H1 (cell line): ENCODE measurements at regions not wholly inside any gene's neighbourhood (a gene's known extent, or its start where the extent isn't known, plus 50 kb on each side); places are given as distances from the start of the nearest gene placed in this dataset.

Source experiments
- CTCF ChIA-PET: fragments of 300-600 bp; sonication (Branson Sonifier 250); formaldehyde crosslinking; loops from one replicate; lab custom pipeline; 2021; ENCODE audit not compliant: partially characterized antibody; lab: Charles Lee
- POLR2A ChIA-PET: fragments of 300-600 bp; sonication (Branson Sonifier 250); formaldehyde crosslinking; loops from one replicate; lab custom pipeline; 2021; ENCODE audit warnings: inconsistent platforms; ENCODE audit not compliant: partially characterized antibody; lab: Charles Lee
- DNase-seq, 2 experiments: peaks; one replicate each; pipeline versions ENCODE4 v3.0.0 to v3.0.0-alpha.2; 2010 to 2022; ENCODE audit warnings: low spot score in 2 of 2, low read depth in 1 of 2, mixed read lengths in 1 of 2
- FAIRE-seq: peaks from 2 replicates; lab custom pipeline; 2011; peaks lifted over from hg19 to GRCh38; lab: Jason Lieb, UNC
- H2AFZ ChIP-seq: 2 replicates; pipeline ENCODE4 v1.8.1; 2012; ENCODE audit warnings: low read length, inconsistent platforms
- H2AK5ac ChIP-seq: 2 replicates; pipeline ENCODE4 v1.6.1; 2013; ENCODE audit warnings: low read depth, low read length
- H2BK120ac ChIP-seq: replicated peaks from 2 replicates; pipeline ENCODE3; 2013; ENCODE audit warnings: low read depth, low read length, inconsistent platforms
- H2BK12ac ChIP-seq: 2 replicates; pipeline ENCODE4 v1.6.1; 2013; ENCODE audit warnings: low read depth, low read length
- H2BK15ac ChIP-seq: 2 replicates; pipeline ENCODE4 v1.6.1; 2013; ENCODE audit warnings: low read length
- H2BK20ac ChIP-seq: 2 replicates; pipeline ENCODE4 v1.6.1; 2013; ENCODE audit warnings: low read length
- H2BK5ac ChIP-seq: 2 replicates; pipeline ENCODE4 v1.6.1; 2013; ENCODE audit warnings: low read depth, low read length
- H3K14ac ChIP-seq: 2 replicates; pipeline ENCODE4 v1.6.1; 2013; ENCODE audit warnings: inconsistent platforms; ENCODE audit not compliant: insufficient read length
- H3K18ac ChIP-seq: 2 replicates; pipeline ENCODE4 v1.6.1; 2013; ENCODE audit warnings: low read length; ENCODE audit errors: extremely low read depth
- H3K23ac ChIP-seq: 2 replicates; pipeline ENCODE4 v1.6.1; 2013; ENCODE audit warnings: inconsistent platforms; ENCODE audit not compliant: insufficient read length
- H3K23me2 ChIP-seq: 2 replicates; pipeline ENCODE4 v1.6.1; 2013; ENCODE audit warnings: low read depth, low read length
- H3K27ac ChIP-seq: 2 replicates; pipeline ENCODE4 v1.6.1; 2011; ENCODE audit warnings: low read depth, low read length, inconsistent platforms
- H3K27me3 ChIP-seq, 4 experiments: replicated peaks in 1 of 4; 1 replicate in 1 of 4; 2 replicates in 3 of 4; pipeline versions ENCODE4 v1.6.1 to v1.8.1; 2011 to 2013; ENCODE audit warnings: low read length in 3 of 4, mild to moderate bottlenecking in 3 of 4, inconsistent platforms in 2 of 4, mixed read lengths in 2 of 4, moderate library complexity in 1 of 4; ENCODE audit not compliant: control insufficient read depth in 3 of 4, insufficient read depth in 3 of 4; ENCODE audit errors: extremely low read depth in 1 of 4
- H3K36me3 ChIP-seq, 4 experiments: 2 replicates each; pipeline versions ENCODE4 v1.6.1 to v1.8.1; 2011 to 2013; ENCODE audit warnings: mild to moderate bottlenecking in 4 of 4, low read length in 3 of 4, moderate library complexity in 2 of 4, control low read depth in 1 of 4, inconsistent platforms in 1 of 4; ENCODE audit not compliant: insufficient read depth in 4 of 4, control insufficient read depth in 2 of 4
- H3K4ac ChIP-seq: replicated peaks from 2 replicates; pipeline ENCODE3; 2013; ENCODE audit warnings: low read length, low read depth, mixed read lengths, inconsistent platforms; ENCODE audit not compliant: insufficient read length
- H3K4me1 ChIP-seq, 4 experiments: replicated peaks in 1 of 4; 1 replicate in 1 of 4; 2 replicates in 3 of 4; pipeline versions ENCODE4 v1.6.1 to v1.8.1; 2011 to 2013; ENCODE audit warnings: low read length in 3 of 4, inconsistent platforms in 2 of 4, mixed read lengths in 1 of 4; ENCODE audit not compliant: insufficient read depth in 4 of 4, control insufficient read depth in 3 of 4
- H3K4me2 ChIP-seq, 2 experiments: 2 replicates each; pipeline versions ENCODE4 v1.6.1 to v1.8.1; 2011 to 2013; ENCODE audit warnings: low read depth in 2 of 2, low read length in 2 of 2, control low read depth in 1 of 2, inconsistent platforms in 1 of 2, mild to moderate bottlenecking in 1 of 2; ENCODE audit not compliant: insufficient read depth in 1 of 2
- H3K4me3 ChIP-seq, 4 experiments: fragments of 200-600, 300-600 bp in 1 of 4; sonication (generic), shearing (Covaris generic), sonication (Bioruptor Twin) in 1 of 4; 2 replicates each; pipeline versions ENCODE4 v1.5.1 to v1.8.1; 2011 to 2016; ENCODE audit warnings: low read length in 4 of 4, low read depth in 3 of 4, control low read depth in 2 of 4, inconsistent platforms in 2 of 4, mild to moderate bottlenecking in 2 of 4, mixed read lengths in 1 of 4, moderate library complexity in 1 of 4; ENCODE audit not compliant: insufficient read depth in 2 of 4; ENCODE audit errors: extremely low read depth in 1 of 4
- H3K56ac ChIP-seq: replicated peaks from 2 replicates; pipeline ENCODE3; 2013; ENCODE audit warnings: low read depth, mild to moderate bottlenecking, mixed read lengths, low read length, inconsistent platforms; ENCODE audit not compliant: insufficient read length
- H3K79me1 ChIP-seq: 2 replicates; pipeline ENCODE4 v1.6.1; 2013; ENCODE audit warnings: low read depth, low read length, control low read depth
- H3K79me2 ChIP-seq, 2 experiments: 2 replicates each; pipeline versions ENCODE4 v1.6.1 to v1.8.1; 2012 to 2013; ENCODE audit warnings: low read length in 2 of 2, mild to moderate bottlenecking in 2 of 2, inconsistent platforms in 1 of 2; ENCODE audit not compliant: insufficient read depth in 2 of 2, control insufficient read depth in 1 of 2
- H3K9ac ChIP-seq, 4 experiments: replicated peaks in 1 of 4; 1 replicate in 1 of 4; 2 replicates in 3 of 4; pipeline versions ENCODE4 v1.6.1 to v1.8.1; 2011 to 2013; ENCODE audit warnings: low read depth in 3 of 4, low read length in 3 of 4, control low read depth in 2 of 4, mild to moderate bottlenecking in 2 of 4, moderate library complexity in 2 of 4, inconsistent platforms in 1 of 4; ENCODE audit errors: extremely low read depth in 1 of 4
- H3K9me3 ChIP-seq, 2 experiments: 2 replicates each; pipeline versions ENCODE4 v1.6.1 to v1.8.1; 2012 to 2013; ENCODE audit warnings: mild to moderate bottlenecking in 2 of 2, moderate library complexity in 2 of 2, control low read depth in 1 of 2, inconsistent platforms in 1 of 2, low read depth in 1 of 2, low read length in 1 of 2, mixed read lengths in 1 of 2; ENCODE audit not compliant: insufficient read depth in 2 of 2
- H4K20me1 ChIP-seq, 2 experiments: replicated peaks in 1 of 2; 2 replicates each; pipeline versions ENCODE3 to v1.8.1; 2011 to 2013; ENCODE audit warnings: inconsistent platforms in 2 of 2, low read length in 2 of 2, mild to moderate bottlenecking in 1 of 2; ENCODE audit not compliant: insufficient read depth in 2 of 2, control insufficient read depth in 1 of 2
- H4K5ac ChIP-seq: 2 replicates; pipeline ENCODE4 v1.6.1; 2013; ENCODE audit warnings: low read length, low read depth, mixed read lengths, inconsistent platforms; ENCODE audit not compliant: insufficient read length
- H4K8ac ChIP-seq: 2 replicates; pipeline ENCODE4 v1.8.0; 2013; ENCODE audit warnings: mild to moderate bottlenecking, moderate library complexity, low read length, inconsistent platforms; ENCODE audit not compliant: insufficient read depth; ENCODE audit errors: extremely low read depth
- H4K91ac ChIP-seq: replicated peaks from 2 replicates; pipeline ENCODE3; 2013; ENCODE audit warnings: low read length, mixed read lengths, inconsistent platforms; ENCODE audit not compliant: insufficient read length
- PHF8 ChIP-seq: fragments of 200-600 bp; sonication (generic); conservative IDR thresholded peaks from 2 replicates; pipeline ENCODE4 v1.7.1; 2012; ENCODE audit warnings: low read depth, mild to moderate bottlenecking, inconsistent platforms, low read length, moderate library complexity
- POLR2AphosphoS5 ChIP-seq: IDR thresholded peaks from 2 replicates; pipeline ENCODE4 v1.6.1; 2011; ENCODE audit warnings: low read depth, low read length
- TAF7 ChIP-seq: optimal IDR thresholded peaks from 2 replicates; pipeline ENCODE3; 2011; ENCODE audit warnings: low read depth, mild to moderate bottlenecking, inconsistent platforms, low read length, moderate library complexity, borderline replicate concordance
- TCF12 ChIP-seq: IDR thresholded peaks from 2 replicates; pipeline ENCODE4 v1.6.1; 2011; ENCODE audit warnings: low read depth, mild to moderate bottlenecking, low read length
- YY1 ChIP-seq: IDR thresholded peaks from 2 replicates; pipeline ENCODE4 v1.6.1; 2011; ENCODE audit warnings: low read depth, mild to moderate bottlenecking, low read length
- WGBS, 2 experiments: shearing (Covaris generic) in 1 of 2; methylation state at CpG; one replicate each; pipeline versions ENCODE4 v1.1.6 to v1.1.7; 2013 to 2015; ENCODE audit warnings: low lambda C conversion rate in 2 of 2, mixed read lengths in 2 of 2, inconsistent platforms in 1 of 2, low coverage in 1 of 2, missing lambda C conversion rate in 1 of 2; ENCODE audit not compliant: insufficient replicate concordance in 2 of 2, insufficient coverage in 1 of 2, insufficient read length in 1 of 2; ENCODE audit errors: extremely low coverage in 1 of 2, missing lambda C conversion rate in 1 of 2; 5-methylcytosine and 5-hydroxymethylcytosine counted together

DNA sequence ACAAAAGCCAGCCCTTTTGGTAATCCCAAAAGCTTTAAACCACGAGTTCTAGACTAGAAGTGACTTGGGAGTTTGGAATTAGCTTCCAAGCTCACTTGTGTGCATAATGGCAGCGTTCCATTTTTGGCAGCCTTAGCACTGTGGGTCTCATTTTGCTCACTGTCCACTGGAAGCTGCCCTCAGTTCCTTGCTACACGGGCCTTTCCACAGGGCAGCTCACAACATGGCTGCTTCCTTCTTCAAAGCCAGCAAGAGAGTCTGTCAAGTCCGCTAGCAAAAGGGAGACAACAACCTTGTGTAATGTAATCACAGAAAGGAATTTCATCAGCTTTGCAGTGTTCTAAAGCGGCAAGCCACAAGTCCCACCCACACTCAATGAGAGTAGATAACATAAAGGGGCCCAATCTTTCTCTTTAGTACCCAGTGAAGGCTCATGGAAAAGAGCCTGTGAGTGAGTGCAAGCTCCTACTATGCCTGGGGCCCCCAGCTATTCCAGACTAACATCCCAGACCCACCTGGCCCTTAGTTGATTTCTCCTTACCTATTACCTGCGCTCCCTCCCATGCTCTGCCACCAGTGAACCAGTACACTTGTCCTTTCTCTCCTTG is 168.5 kb upstream of the FOXN2 start:
- Histone ChIP-seq H3K23me2 (no peaks in the 10 kb centered on the region), H3K36me3 (no peaks in the 10 kb centered on the region), H3K9ac (no peak overlapping the region), H3K4me1 (no peaks in the 10 kb centered on the region), H3K4ac (no peak overlapping the region), H4K20me1 (no peaks in the 10 kb centered on the region), H4K5ac (peak overlapping the region; percentile 47), H3K9me3 (no peaks in the 10 kb centered on the region), H4K8ac (peak overlapping the region; percentile 85), H3K79me1 (no peaks in the 10 kb centered on the region), H3K4me2 (no peak overlapping the region), H3K23ac (no peak overlapping the region), H4K91ac (no peak overlapping the region), H2BK5ac (peak overlapping the region; percentile 19; the same call in 1 of the 2 replicates), H2AFZ (peak overlapping the region; percentile 93), H3K27ac (no peak overlapping the region), H2BK15ac (no peak overlapping the region), H3K56ac (no peak overlapping the region), H3K14ac (no peak overlapping the region), H2BK120ac (no peak overlapping the region), H3K27me3 (no peaks in the 10 kb centered on the region), H2BK12ac (peak overlapping the region; percentile 93), H3K4me3 (no peak overlapping the region), H3K79me2 (no peaks in the 10 kb centered on the region), H2BK20ac (no peak overlapping the region), H2AK5ac (no peak overlapping the region), H3K18ac (no peak overlapping the region)
- POLR2A ChIA-PET = interaction anchor here (0.9 to 1.3 kb wide), 2 partner anchors 22 to 26 kb away, joined by 3 to 4 read pairs; no protein-coding TSS in a partner anchor
- TF ChIP-seq YY1 (no peak), TCF12 (no peak), TAF7 (no peak), PHF8 (no peak), POLR2AphosphoS5 (no peak)
- no peak for DNase-seq
- CTCF ChIA-PET = interaction anchor here (1.0 kb wide), 1 partner anchor 239 kb away, joined by 3 read pairs; no protein-coding TSS in a partner anchor
- 89% methylated on average over 6 of the region's 6 CpGs; no CpG with 5 or more reads in 1 of the 2 experiments for WGBS, 2 experiments
- FAIRE-seq = no peak
